ENCODE measurements at regions not wholly inside any gene's neighbourhood (a gene's known extent, or its start where the extent isn't known, plus 50 kb on each side); places are given as distances from the start of the nearest gene placed in this dataset.

GRCh38 chr10:128257428-128257827, 131.2 kb upstream of the MKI67 start:
- TF ChIP-seq EZH2 (IDR thresholded peaks at IDR 0.05) (no peak), YY1 (IDR thresholded peaks at IDR 0.05; ENCODE audit: extremely low read depth, insufficient replicate concordance, low read depth, low read length) (no peak), ATF3 (IDR thresholded peaks at IDR 0.05) (no peak), POLR2A (IDR thresholded peaks at IDR 0.05; ENCODE audit: borderline replicate concordance, extremely low read depth, insufficient read depth, insufficient read length) (no peak), POLR2AphosphoS5 (IDR thresholded peaks at IDR 0.05; ENCODE audit: low read depth, low read length) (no peak), CEBPB (IDR thresholded peaks at IDR 0.05; ENCODE audit: low read depth) (no peak), ZFX (IDR thresholded peaks at IDR 0.05) (no peak), SP1 (IDR thresholded peaks at IDR 0.05; ENCODE audit: low read depth) (no peak), SIN3A (IDR thresholded peaks at IDR 0.05; ENCODE audit: low read depth) (no peak), EGR1 (IDR thresholded peaks at IDR 0.05; ENCODE audit: low read depth) (no peak)
- TF ChIP-seq, protein P1, sequence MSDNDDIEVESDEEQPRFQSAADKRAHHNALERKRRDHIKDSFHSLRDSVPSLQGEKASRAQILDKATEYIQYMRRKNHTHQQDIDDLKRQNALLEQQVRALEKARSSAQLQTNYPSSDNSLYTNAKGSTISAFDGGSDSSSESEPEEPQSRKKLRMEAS (IDR thresholded peaks at IDR 0.05) = no peak
- TF ChIP-seq, protein P2, sequence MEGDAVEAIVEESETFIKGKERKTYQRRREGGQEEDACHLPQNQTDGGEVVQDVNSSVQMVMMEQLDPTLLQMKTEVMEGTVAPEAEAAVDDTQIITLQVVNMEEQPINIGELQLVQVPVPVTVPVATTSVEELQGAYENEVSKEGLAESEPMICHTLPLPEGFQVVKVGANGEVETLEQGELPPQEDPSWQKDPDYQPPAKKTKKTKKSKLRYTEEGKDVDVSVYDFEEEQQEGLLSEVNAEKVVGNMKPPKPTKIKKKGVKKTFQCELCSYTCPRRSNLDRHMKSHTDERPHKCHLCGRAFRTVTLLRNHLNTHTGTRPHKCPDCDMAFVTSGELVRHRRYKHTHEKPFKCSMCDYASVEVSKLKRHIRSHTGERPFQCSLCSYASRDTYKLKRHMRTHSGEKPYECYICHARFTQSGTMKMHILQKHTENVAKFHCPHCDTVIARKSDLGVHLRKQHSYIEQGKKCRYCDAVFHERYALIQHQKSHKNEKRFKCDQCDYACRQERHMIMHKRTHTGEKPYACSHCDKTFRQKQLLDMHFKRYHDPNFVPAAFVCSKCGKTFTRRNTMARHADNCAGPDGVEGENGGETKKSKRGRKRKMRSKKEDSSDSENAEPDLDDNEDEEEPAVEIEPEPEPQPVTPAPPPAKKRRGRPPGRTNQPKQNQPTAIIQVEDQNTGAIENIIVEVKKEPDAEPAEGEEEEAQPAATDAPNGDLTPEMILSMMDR (IDR thresholded peaks at IDR 0.05 in 2 of 3, conservative IDR thresholded peaks at IDR 0.05 in 1 of 3; ENCODE audit: borderline replicate concordance in 1 of 3, insufficient read depth in 1 of 3, low read depth in 2 of 3, low read length in 2 of 3) = no peak
- TF ChIP-seq, protein P3, sequence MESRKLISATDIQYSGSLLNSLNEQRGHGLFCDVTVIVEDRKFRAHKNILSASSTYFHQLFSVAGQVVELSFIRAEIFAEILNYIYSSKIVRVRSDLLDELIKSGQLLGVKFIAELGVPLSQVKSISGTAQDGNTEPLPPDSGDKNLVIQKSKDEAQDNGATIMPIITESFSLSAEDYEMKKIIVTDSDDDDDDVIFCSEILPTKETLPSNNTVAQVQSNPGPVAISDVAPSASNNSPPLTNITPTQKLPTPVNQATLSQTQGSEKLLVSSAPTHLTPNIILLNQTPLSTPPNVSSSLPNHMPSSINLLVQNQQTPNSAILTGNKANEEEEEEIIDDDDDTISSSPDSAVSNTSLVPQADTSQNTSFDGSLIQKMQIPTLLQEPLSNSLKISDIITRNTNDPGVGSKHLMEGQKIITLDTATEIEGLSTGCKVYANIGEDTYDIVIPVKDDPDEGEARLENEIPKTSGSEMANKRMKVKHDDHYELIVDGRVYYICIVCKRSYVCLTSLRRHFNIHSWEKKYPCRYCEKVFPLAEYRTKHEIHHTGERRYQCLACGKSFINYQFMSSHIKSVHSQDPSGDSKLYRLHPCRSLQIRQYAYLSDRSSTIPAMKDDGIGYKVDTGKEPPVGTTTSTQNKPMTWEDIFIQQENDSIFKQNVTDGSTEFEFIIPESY (IDR thresholded peaks at IDR 0.05; ENCODE audit: extremely low read depth, insufficient replicate concordance, low read length) = no peak
